Hindlimb muscle (tissue), 1 donor: ENCODE measurements at regions not wholly inside any gene's neighbourhood (a gene's known extent, or its start where the extent isn't known, plus 50 kb on each side); places are given as distances from the start of the nearest gene placed in this dataset.

Experiments
- DNase-seq: peaks from one replicate; pipeline ENCODE4 v3.0.0-alpha.2; 2013

DNA sequence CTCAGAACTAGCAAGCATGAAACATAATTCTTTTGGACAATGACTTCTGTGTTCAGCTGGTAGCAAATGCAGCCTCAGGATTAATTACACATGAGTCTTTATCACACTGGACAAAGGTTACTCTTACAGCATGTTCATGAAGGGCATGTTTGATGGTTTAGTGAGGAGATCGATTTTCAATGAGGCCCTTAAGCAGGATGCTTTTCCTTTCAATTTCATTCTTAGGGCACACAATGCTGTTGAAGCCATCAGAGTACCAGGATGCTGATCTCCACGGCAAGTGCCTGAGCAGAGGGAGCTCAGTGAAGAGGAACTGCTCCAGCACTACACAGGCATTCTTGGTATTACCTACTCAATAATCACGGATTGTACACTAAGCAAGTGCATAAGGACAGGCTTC is 542.0 kb downstream of the SNAPC1 start:
- no peak for DNase-seq

DNA sequence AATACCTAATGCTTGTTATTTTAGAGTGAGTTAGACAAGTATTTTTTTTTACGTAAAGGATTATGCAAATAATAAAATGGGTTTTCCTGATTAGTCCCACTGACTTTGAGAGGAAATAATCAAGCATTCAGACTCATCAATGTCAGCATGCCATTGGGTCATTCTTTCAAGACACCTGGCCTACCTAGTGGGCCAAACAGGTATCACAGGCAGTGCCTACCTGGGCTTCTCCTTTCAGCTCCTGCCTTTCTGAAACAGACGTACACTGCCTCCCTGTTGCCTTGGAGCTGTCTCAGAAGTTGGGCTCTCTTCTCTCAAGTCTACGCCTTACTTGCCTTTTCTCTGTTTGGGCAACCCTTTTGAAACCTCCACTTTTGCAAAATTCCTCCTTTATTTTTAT is 545.6 kb downstream of the SNAPC1 start:
- DNase-seq: no peak

DNA sequence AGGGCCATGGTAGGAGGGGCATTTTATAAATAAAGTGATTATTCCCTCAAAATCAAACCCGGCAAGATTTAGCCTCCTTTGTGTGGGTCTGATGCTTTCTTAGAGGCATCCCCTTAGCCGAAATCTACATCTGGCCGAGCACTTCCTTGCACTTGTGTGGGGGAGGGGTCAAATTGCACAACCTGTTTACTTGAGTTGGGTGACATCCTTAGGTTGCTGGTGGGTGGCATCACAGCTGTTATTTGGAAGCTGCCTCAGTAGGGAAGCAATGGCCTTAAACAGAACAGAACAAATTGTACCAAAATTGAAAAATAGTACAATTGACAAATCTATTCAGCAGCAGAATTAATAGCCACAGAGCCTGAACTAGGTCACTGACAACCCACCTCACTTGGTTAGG is 546.1 kb downstream of the SNAPC1 start:
- no peak for DNase-seq

GRCh38 chr14:62308891-62309290 is 546.7 kb downstream of the SNAPC1 start:
- no peak for DNase-seq

DNA sequence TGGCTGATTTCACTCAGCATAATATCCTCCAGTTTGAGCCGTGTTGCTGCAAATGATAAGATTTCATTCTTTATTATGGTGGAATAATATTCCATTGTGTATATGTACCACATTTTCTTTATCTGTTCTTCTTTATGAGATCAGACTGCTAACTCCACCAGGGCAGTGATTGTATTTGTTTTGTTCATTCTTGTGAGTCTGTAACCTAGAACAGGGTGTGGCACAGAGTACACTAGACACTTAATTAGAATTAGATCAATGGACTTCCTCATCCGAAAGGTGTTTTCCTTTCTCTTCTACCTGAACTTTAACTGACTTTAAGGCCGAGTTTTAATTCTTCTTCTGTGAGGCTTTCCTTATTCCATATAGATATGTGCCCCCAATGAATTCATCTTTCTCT is 551.0 kb downstream of the SNAPC1 start:
- DNase-seq: no peak

GRCh38 chr14:62314221-62314620 is 552.0 kb downstream of the SNAPC1 start:
- DNase-seq: no peak

- no peak for DNase-seq
Observed at GRCh38 chr14:62314871-62315270, 552.7 kb downstream of the SNAPC1 start.

- no peak for DNase-seq
Observed at GRCh38 chr14:62315631-62316030, 553.4 kb downstream of the SNAPC1 start.

- no peak for DNase-seq
Observed at GRCh38 chr14:62322216-62322615, 560.0 kb downstream of the SNAPC1 start.

DNA sequence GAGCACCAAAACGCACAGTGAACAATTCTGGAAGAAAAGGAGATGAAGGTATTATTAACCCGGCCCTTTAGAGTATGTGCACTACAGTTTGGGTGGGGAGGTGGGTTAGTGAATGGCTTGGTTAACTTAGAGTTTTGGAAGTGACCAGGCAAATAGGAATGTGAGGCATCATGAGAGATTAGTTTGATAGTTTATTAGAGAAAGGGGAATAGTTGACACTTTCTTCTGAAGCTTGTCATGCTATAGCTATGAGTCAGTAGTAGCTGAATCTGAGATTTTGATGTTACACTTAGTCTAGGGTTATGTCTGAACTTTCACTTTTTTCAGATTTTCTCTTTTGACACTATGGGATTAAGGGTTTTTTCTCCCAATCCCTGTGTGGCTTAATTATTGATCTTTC is 567.2 kb downstream of the SNAPC1 start:
- no peak for DNase-seq

GRCh38 chr14:62347562-62348011 is 585.4 kb downstream of the SNAPC1 start:
- DNase-seq: no peak

GRCh38 chr14:62357362-62357761 is 595.1 kb downstream of the SNAPC1 start:
- DNase-seq: no peak

DNA sequence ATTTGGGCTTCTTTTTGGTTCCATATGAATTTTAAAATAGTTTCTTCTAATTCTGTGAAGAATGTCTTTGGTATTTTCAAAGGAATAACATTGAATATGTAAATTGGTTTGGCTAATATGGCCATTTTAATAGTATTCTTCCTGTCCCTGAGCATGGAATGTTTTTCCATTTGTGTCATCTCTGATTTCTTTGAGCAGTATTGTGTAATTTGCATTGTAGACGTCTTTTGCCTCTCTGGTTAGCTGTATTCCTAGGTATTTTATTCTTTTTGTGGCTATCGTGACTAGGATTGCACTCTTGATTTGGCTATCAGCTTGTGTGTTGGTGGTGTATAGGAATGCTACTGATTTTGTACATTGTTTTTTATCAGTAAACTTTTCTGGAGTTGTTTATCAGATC is 601.9 kb downstream of the SNAPC1 start:
- DNase-seq: no peak

DNA sequence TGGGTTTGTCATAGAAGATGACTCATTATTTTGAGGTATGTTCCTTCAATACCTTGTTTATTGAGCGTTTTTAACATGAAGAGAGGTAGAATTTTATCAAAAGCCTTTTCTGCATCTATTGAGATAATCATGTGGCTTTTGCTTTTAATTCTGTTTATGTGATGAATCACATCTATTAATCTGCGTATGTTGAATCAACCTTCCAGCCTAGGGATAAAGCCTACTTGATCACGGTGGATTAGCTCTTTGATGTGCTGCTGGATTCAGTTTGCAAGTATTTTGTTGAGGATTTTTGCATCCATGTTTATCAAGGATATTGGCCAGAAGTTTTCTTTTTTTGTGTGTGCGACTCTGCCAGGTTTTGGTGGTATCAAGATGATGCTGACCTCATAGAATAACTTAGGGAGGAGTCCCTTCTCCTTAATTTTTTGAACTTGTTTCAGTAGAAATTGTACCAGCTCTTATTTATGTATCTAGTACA is 602.6 kb downstream of the SNAPC1 start:
- no peak for DNase-seq

- DNase-seq: no peak
Observed at GRCh38 chr14:62369919-62370560, 607.8 kb downstream of the SNAPC1 start.

DNA sequence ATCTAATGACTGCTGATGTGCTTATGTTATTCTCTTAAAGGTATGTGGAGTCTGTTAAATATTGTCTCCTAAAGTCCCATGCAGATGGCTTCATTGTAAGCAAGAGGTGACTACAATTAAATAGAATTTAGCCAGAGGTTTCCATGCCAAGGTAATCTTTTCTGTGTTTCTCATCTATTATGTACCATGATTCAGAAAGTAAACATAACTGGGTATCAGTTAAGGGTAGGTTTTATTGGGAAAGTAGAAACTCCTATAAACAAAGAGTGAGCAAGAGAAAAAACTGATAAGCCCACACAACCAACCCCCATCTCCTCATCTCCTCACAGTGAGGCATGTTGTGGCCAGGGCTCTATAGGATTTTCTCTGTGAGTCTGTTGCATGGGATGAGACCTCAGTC is 611.7 kb downstream of the SNAPC1 start:
- DNase-seq: no peak

DNA sequence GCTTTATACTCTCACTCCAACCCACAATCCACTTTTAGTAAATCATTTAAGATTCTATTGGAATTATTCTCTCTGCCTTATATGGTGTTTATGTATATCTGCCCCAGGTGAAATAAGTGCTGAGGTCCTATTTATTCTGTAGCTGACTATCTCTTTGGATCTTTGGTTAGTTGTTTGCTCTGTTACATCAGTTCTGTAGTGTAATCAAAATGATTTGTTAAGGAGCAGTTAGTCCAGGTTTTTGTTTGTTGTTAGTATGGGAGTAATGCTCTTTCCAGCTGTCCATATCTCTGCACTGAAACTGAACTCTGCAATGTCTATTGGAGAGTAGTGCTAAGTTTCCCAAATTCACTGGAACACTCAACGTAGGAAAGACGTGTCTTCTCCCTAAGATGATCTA is 615.8 kb downstream of the SNAPC1 start:
- DNase-seq: no peak

DNA sequence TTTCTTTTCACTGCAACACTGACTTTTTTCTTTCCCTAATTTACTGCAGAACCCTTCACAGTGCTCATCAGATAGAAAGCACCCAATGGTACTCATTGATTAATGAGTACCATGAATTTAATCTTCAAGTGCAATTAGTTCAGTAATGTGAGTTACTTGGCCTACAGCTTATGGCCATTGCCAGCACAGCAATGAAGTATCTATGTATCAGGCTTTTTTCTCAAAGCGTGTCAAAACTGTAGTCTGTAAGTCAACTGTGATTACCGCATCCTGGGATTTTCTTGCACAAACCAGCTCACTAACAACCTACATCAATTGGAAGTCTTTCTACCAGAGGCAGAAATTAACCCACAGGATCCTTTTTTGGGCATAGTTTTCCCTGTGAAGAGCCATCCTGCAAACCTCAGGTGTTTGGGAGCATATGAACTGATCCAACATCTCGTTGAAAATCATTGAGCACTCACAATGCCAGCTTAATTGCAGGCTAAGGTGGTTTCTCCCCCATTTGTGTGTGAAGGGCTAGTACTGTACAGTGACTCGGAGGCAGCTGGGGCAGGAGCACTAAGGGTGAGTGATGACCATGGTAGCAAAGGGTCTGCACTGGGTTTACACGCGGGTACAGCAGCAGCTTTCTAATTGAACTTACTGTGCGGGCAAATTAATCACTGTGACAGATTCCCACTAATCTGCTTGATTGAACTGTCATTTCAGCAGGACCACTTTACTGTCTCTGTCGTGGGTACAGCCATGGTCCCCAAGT is 619.3 kb downstream of the SNAPC1 start:
- no peak for DNase-seq

DNA sequence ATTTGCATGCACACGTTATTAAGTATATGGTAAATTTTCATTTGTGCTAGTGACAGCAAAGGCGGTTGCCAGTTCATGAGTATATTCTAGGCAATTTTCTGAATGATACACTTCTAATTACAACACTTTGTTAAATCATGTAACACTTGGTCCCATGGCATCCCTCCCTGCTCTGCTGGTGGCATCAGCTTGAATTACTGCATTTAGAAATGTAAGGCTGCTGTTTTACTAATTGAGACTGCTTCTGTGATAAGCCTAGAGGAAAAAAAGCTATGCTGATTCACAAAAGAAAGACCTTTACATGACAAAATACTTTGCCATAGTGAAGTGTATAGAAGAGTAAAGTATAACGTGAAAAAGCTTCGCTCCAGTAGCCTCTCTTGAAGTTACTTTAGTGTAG is 636.1 kb downstream of the KCNH5 start:
- DNase-seq: no peak

DNA sequence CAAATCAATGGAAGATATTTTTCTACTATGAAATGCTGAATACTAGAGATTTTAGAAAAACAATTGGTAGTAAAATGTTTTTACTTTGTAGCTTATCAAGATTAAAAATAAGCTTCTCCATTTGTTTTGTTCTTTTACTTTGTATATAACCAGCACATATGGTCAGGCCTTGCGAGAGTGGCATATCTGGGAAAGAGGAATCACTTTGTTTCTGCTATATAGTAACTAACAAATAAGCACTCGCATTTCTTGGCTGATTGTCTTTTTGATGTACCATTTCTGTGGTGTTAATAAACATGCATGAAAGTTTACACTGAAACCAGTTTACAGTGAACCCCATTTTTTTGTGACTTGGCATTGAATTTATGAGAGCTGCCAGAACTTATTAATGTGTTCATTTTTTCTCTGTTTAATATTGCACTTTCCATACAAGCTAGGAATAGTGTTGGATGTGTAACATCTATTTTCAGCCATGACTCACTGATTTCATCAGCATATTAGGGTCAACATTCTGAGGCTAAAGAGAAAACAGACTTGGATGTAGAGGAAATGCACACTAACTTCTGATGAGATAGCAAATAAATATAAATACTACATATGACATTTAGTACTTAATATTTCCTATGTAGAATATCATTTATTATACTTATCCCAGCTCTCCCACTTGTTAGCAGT is 635.5 kb downstream of the KCNH5 start:
- no peak for DNase-seq

DNA sequence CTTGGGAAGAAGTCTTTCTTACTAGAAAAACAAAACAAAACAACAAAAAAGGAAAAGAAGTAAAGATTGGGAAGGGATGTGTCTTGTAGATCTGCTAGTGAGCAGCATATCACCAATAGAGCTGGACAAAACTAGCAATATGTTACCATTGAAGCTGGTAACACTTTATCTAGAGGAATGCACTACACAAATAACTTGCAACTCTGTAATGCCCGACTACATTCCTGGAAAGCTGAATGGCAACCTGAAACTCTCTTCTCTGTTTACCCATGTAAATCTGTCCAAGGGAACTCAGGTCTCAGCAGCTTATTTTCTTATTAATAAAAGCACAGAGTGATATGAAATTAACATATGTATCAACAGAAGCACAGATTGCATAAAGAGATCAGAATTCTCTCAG is 624.4 kb downstream of the KCNH5 start:
- no peak for DNase-seq

DNA sequence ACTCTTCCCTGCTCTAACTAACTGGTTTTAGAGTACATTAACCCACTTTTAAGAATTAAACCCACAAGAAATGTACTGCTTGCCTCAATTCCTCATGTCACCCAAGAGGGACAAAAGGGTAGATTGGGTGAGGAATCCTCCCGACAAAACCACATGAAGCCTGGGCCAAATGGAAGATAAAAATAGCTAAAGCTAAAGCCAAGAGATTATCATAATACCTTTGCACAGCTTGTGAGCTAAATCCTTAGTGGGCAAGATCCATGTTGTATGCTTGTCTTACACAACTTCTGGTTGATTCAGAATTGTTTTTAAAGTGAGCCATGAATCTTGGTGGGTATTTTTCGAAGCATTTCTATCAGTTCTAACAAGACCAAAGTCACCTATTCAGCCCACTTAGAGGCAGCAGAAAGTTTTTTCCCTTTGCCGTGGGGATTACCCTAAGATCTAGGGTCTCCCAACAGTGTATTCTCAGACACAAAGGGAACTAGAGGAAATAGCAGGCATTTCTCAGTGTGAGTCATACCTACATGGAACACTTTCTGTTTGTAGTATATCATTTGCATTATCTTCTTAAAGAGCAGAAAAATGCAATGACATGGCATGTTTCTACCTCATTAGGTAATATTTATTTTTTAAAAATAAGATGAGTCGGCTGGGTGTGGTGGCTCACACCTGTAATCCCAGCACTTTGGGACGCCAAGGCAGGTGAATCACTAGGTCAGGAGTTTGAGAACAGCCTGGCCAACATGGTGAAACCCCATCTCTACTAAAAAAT is 616.6 kb downstream of the KCNH5 start:
- DNase-seq: no peak

DNA sequence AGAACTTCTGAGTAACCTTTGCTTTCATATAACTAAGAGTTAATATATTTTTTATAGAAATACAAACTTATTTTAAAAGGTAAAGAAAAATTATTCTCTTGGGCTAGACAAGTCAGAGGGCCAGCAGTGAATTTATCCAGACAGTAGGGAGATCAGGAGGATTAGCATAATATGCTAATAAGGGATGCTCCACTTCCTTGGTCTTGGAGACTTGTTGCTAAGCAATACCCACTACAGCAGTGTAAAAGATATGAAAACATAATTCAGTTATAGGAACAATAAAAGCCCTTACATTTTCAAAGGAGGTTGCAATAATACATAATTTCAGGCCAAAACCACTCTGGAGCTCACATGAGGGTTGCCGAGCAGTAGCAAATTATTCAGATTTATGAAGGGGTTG is 615.6 kb downstream of the KCNH5 start:
- no peak for DNase-seq
